Suprapubic skin (tissue), 4 donors: ENCODE measurements at regions not wholly inside any gene's neighbourhood (a gene's known extent, or its start where the extent isn't known, plus 50 kb on each side); places are given as distances from the start of the nearest gene placed in this dataset.

Source experiments
- DNase-seq, 2 donors: peaks; one replicate each; pipeline ENCODE4 v3.0.0-alpha.2; 2019; ENCODE audit warnings: low spot score in 2 of 2
- H3K27ac ChIP-seq: fragments of 200-600 bp; sonication (generic); one replicate; pipeline ENCODE4 v1.5.1; 2019
- H3K27me3 ChIP-seq: fragments of 200-600 bp; sonication (generic); one replicate; pipeline ENCODE4 v1.5.1; 2019
- H3K36me3 ChIP-seq: fragments of 200-600 bp; sonication (generic); one replicate; pipeline ENCODE4 v1.5.1; 2019
- H3K4me1 ChIP-seq: fragments of 200-600 bp; sonication (generic); one replicate; pipeline ENCODE4 v1.5.1; 2019
- H3K4me3 ChIP-seq: fragments of 200-600 bp; sonication (generic); one replicate; pipeline ENCODE4 v1.5.1; 2019; ENCODE audit warnings: mild to moderate bottlenecking
- H3K9me3 ChIP-seq: fragments of 200-600 bp; sonication (generic); one replicate; pipeline ENCODE4 v1.5.1; 2019
- EP300 ChIP-seq: sonication (generic); formaldehyde crosslinking; IDR thresholded peaks from one replicate; pipeline ENCODE4 v1.6.1; 2017; ENCODE audit warnings: antibody characterized with exemption
- POLR2A ChIP-seq, 2 donors: fragments of 450-650 bp; IDR thresholded peaks; one replicate each; pipeline ENCODE4 v1.6.1; 2017; ENCODE audit warnings: antibody characterized with exemption in 2 of 2, mild to moderate bottlenecking in 2 of 2, moderate library complexity in 2 of 2
- POLR2AphosphoS5 ChIP-seq, 3 donors: sonication (generic); formaldehyde crosslinking; IDR thresholded peaks; one replicate each; pipeline ENCODE4 v1.6.1; 2017; ENCODE audit warnings: antibody characterized with exemption in 3 of 3
- WGBS: methylation state at CpG from one replicate; pipeline ENCODE4 v1.1.5; 2018; 5-methylcytosine and 5-hydroxymethylcytosine counted together
- TF ChIP-seq, protein P1 (sequence below), 2 donors: fragments of 200-600 bp in 1 of 2; fragments of 450-650 bp in 1 of 2; sonication (generic) in 1 of 2; IDR thresholded peaks; one replicate each; pipeline ENCODE4 v1.5.1; 2016 to 2019; ENCODE audit warnings: antibody characterized with exemption in 2 of 2, mild to moderate bottlenecking in 1 of 2, moderate library complexity in 1 of 2

- Histone ChIP-seq H3K27ac (no peak overlapping the region), H3K4me1 (no peaks in the 10 kb centered on the region), H3K4me3 (no peak overlapping the region), H3K9me3 (no peaks in the 10 kb centered on the region), H3K27me3 (no peaks in the 10 kb centered on the region), H3K36me3 (no peaks in the 10 kb centered on the region)
- no peak for DNase-seq
- TF ChIP-seq EP300 (no peak), POLR2AphosphoS5 (IDR thresholded peaks at IDR 0.05) (no peak), POLR2A (IDR thresholded peaks at IDR 0.05) (no peak)
- TF ChIP-seq, protein P1, sequence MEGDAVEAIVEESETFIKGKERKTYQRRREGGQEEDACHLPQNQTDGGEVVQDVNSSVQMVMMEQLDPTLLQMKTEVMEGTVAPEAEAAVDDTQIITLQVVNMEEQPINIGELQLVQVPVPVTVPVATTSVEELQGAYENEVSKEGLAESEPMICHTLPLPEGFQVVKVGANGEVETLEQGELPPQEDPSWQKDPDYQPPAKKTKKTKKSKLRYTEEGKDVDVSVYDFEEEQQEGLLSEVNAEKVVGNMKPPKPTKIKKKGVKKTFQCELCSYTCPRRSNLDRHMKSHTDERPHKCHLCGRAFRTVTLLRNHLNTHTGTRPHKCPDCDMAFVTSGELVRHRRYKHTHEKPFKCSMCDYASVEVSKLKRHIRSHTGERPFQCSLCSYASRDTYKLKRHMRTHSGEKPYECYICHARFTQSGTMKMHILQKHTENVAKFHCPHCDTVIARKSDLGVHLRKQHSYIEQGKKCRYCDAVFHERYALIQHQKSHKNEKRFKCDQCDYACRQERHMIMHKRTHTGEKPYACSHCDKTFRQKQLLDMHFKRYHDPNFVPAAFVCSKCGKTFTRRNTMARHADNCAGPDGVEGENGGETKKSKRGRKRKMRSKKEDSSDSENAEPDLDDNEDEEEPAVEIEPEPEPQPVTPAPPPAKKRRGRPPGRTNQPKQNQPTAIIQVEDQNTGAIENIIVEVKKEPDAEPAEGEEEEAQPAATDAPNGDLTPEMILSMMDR (IDR thresholded peaks at IDR 0.05) = no peak
These were observed 825.2 kb downstream of the METTL4 start for GRCh38 chr18:1746131-1746530.

GRCh38 chr18:1751249-1751648 lies 820.1 kb downstream of the METTL4 start:
- H3K4me1 ChIP-seq = no peaks in the 10 kb centered on the region
- no peak for TF ChIP-seq POLR2A (IDR thresholded peaks at IDR 0.05)
- no peak for TF ChIP-seq POLR2AphosphoS5 (IDR thresholded peaks at IDR 0.05)
- TF ChIP-seq EP300 = no peak
- TF ChIP-seq, protein P1 (IDR thresholded peaks at IDR 0.05) = no peak
- no peaks in the 10 kb centered on the region for H3K36me3 ChIP-seq
- H3K9me3 ChIP-seq = no peaks in the 10 kb centered on the region
- no peak overlapping the region for H3K27ac ChIP-seq
- H3K4me3 ChIP-seq = no peak overlapping the region
- 74% methylated on average over 1 of the region's 1 CpG for WGBS
- no peak for DNase-seq
- H3K27me3 ChIP-seq = no peaks in the 10 kb centered on the region

GRCh38 chr18:1760901-1761300 lies 810.4 kb downstream of the METTL4 start:
- DNase-seq = no peak
- Histone ChIP-seq H3K27ac (no peak overlapping the region), H3K36me3 (no peaks in the 10 kb centered on the region), H3K9me3 (no peaks in the 10 kb centered on the region), H3K4me3 (no peak overlapping the region), H3K27me3 (no peaks in the 10 kb centered on the region), H3K4me1 (no peaks in the 10 kb centered on the region)
- 84% methylated on average over 3 of the region's 3 CpGs for WGBS
- TF ChIP-seq POLR2AphosphoS5 (IDR thresholded peaks at IDR 0.05) = no peak
- TF ChIP-seq, protein P1 (IDR thresholded peaks at IDR 0.05) = no peak
- no peak for TF ChIP-seq EP300
- no peak for TF ChIP-seq POLR2A (IDR thresholded peaks at IDR 0.05)

DNA sequence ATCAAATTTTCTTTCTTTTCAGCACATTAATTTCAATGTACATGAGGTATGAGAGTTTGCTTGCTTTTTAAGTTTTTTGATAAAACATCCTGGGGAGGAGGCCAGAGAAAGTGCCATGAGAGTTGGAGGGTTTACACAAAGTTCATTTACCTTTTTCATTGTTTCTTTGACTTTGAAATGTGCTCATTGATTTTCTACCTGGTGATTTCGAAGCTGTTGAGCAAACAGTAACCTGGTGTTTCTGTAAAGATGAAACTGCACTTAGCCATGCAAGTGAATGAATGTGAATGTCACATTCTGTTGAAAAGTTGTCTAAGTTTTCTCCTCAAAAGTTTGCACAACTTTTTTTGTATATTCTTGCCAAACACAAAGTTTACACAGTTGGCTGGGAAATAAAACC lies 797.0 kb downstream of the METTL4 start:
- H3K27me3 ChIP-seq = no peaks in the 10 kb centered on the region
- WGBS = 76% methylated on average over 1 of the region's 1 CpG
- no peaks in the 10 kb centered on the region for H3K36me3 ChIP-seq
- no peak overlapping the region for H3K27ac ChIP-seq
- H3K4me3 ChIP-seq = no peak overlapping the region
- TF ChIP-seq EP300 (no peak), POLR2AphosphoS5 (IDR thresholded peaks at IDR 0.05) (no peak), POLR2A (IDR thresholded peaks at IDR 0.05) (no peak)
- TF ChIP-seq, protein P1 (IDR thresholded peaks at IDR 0.05) = no peak
- H3K9me3 ChIP-seq = no peaks in the 10 kb centered on the region
- DNase-seq = no peak
- H3K4me1 ChIP-seq = no peaks in the 10 kb centered on the region

- Histone ChIP-seq H3K27me3 (no peaks in the 10 kb centered on the region), H3K4me3 (no peak overlapping the region), H3K4me1 (no peaks in the 10 kb centered on the region), H3K9me3 (no peaks in the 10 kb centered on the region), H3K36me3 (no peaks in the 10 kb centered on the region), H3K27ac (no peak overlapping the region)
- no peak for DNase-seq
- TF ChIP-seq, protein P1 (IDR thresholded peaks at IDR 0.05) = no peak
- TF ChIP-seq EP300 (no peak), POLR2AphosphoS5 (IDR thresholded peaks at IDR 0.05) (no peak), POLR2A (IDR thresholded peaks at IDR 0.05) (no peak)
These were observed 793.5 kb downstream of the METTL4 start for GRCh38 chr18:1777843-1778242.
